COR-L47 (cell line): ENCODE measurements at regions not wholly inside any gene's neighbourhood (a gene's known extent, or its start where the extent isn't known, plus 50 kb on each side); places are given as distances from the start of the nearest gene placed in this dataset.

Experiments used
- DNase-seq: peaks from one replicate; lab custom pipeline; 2025; lab: John Stamatoyannopoulos, UW

DNA sequence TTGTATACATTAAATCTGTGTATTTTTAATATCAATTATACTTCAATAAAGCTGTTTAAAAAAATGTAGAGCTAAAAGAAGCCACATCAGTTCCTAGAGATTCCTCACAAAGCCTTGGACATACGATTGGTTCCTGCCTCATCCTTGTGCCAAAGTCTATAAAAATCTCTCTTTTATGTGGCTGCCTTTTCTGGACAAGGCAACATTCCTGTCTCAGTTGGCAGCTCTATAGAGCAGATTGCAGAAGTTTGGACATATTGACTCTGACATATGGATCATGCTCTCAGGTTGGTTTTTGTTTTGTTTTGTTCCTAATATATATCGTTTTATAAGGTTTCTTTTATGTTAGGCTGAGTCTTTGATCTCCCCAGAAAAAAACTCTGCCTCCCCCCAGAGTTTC lies 148.9 kb downstream of the MAFB start:
- DNase-seq, result no peak

DNA sequence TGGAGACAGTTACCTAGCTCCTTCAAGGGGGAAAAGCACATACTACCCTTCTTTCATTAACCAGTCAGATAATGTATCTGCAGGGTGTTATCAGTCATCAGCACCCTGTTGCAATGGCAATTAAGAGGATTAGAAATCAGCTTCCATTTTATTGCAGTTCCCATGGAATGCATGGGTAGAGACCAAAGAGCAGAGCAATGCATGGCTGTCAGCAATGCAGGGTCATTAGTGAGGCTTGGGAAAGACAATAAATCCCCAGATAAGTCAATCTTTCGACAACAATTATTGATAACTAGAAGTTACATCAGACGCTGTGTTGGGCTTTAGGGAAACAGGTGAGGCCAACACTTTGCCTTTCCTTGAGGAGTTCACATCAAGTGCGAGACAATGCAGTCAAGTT lies 150.9 kb downstream of the MAFB start:
- no peak for DNase-seq

DNA sequence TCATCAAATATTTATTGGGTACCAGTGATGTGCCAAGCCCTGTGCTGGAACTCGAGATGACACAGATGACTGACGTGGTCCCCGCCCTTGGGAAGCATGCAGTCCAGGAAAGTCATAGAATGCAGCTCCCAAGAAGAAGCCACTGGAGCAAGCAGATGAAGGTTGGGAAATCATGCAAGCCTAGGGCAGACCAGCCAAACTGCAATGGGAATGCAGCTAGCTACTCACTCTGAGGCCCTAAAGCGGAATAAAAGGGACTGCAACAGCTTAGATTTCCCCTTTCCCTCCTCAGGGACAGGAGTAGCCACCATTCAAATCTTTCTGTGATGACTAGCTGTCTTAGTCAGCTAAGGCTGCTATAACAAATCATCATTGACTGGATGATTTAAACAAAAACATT lies 152.2 kb downstream of the MAFB start:
- DNase-seq, result no peak

DNA sequence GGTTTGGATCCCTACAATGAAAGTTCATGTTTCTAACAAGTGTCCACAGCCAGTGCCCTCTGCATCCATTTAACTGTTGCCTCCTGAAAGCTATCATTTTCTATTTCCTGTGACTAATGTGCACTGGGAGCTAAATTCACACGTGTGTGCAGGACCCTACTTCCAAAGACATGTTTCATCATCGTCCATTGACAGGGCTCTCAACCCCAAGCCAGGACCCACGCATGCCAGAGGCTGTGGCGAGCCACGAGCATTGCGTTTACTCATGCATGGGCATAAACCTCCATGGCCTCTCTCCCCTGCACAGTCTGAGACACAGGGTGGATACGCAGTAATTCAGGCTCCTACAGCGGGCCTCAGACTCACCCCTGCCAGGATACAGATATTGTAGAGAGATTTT lies 153.2 kb downstream of the MAFB start:
- DNase-seq, result no peak

DNA sequence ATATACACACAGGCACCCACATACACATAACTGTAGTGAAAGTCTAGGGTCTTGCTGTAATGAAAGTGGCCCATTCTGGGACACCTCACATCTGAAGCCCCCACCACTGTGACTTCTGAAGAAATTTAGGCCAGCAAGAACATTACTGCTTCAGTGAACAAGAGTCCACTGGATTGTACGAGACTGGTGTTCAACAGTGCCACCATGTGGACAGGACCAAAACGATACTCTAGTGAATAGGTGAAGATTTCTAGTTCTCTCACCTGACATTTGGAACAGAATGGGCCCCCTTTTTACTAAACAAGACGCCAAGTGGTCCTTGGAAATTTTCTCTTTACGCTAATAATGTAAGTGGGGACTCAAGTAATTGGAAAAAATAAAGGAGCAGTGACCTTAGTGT lies 156.9 kb downstream of the MAFB start:
- DNase-seq, result no peak

DNA sequence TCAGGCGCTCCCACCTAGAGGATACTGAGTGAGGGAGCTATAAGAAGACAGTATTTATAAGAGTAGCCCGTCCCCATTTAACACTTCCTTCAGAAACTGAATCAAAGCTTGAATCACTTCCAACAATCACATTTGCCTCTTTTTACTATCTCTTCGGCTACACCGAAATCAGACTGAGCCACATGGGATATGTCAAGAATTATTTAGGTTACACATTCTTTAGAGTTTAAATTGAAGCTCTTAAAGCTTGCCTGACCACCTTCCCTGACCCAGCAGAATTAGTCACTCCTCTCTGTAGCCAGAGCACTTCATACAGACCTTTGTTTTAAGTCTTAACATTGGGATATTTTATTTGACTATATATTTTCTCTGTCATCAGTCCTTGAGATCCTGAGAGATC lies 163.7 kb downstream of the MAFB start:
- DNase-seq, result no peak

DNA sequence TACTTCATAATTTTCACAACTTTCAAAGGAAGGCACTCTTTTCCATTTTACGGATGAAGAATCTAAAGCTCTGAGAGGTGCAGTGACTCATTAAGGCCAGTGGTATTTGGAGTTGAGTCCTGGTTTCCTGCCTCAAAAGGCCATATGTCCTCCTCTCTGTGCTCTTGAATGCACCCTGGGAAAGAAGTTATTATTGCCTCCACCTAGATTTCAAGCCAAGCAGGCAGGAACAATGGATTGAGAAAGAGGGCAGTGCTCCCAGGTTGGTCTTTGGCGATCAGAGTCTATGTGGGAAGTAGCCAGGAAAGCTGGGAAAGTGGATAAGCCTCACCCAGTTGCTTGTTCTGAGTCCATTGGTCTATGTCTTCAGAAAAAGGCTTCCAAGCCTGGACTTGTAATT lies 165.0 kb downstream of the MAFB start:
- DNase-seq, result no peak

DNA sequence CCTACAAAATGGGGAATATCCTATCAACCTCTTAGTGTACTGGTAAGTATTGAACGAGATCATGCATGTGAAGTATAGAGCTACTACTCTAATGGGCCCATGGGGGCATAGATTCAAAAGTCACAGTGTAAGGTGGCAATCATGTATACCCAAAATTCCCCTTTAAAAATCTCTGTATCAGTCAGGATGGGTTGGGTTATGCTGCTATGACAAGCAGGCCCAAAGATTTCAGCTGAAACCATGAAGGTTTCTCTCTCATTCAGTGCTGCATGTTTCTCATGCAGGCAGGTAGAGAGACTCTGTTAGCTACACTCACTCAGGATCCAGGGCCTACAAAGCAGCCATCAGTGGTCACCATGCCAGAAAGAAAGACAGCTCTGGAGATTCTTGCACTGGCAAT lies 166.6 kb downstream of the MAFB start:
- no peak for DNase-seq

DNA sequence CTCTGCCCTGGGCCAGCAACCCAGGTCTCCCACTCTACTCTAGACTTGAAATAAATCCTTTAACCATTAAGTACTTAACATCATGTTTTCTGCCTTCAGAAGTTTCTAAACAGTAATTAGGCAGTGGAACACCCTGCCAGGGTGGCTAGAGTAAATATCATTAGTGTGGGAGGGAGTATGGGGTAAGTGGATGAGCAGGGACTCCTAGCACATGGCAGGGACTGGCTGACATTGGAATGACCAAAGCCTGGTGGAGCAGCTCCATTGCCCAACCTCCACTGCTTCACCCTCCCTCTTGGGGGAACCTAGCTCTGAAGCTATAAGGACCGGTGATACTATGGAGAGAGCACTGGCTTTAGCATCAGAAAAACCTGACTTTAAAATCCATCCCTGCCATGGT lies 167.1 kb downstream of the MAFB start:
- no peak for DNase-seq

DNA sequence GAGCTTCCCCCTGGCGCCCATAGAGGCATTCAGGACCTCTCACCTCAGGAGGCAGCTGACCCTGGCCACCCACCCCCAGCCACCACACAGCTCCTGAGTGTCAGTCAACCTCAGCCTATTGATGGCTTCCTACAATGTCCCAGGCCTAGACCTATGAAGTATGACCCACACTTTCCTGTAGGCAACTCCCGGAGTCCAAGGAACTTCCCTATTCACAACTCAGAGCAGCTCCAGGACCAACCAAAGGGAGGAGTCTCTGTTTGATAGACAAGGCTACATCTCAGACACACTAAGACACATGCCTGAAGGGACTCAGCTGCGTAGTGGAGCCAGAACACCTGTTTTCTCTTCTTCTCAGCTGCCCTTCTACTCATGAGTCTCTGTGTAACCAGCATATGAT lies 169.1 kb downstream of the MAFB start:
- DNase-seq, result no peak

DNA sequence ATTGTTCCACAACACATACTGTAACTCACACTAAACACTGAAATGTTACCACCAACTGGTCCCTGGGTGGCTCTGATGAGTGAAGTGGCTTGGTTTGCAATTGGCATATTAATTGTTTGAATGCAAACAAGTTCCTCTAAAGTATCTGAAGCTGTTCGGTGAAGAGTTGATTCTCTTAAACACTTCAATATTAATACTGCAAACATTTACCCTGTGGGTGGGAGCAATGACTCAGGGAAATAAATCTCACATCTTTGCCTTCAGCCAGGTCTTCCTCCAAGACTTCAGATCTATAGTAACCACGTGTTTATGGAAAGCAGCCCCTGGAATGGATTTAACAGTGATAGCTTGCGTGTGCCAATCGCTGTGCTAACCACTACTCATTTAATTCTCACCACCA lies 176.0 kb downstream of the MAFB start:
- DNase-seq, result no peak

DNA sequence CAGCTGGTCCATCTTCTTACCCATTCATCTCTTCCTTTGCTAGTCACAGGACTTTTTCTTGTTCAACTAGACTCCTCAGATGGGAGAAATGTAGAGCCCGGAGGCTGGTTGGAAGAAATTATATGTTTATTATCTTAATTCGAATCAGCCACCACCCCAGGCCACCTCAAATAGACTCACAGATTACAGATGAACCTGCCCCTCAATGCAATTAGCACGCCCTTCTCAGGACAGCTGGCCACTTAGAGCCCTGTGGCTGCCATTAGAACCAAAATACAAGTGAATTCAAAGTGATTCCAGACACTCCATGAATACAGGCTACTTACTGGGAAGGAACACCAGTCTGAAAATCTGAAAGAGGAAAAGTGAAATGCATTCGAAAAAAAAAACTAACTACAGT lies 176.4 kb downstream of the MAFB start:
- no peak for DNase-seq

DNA sequence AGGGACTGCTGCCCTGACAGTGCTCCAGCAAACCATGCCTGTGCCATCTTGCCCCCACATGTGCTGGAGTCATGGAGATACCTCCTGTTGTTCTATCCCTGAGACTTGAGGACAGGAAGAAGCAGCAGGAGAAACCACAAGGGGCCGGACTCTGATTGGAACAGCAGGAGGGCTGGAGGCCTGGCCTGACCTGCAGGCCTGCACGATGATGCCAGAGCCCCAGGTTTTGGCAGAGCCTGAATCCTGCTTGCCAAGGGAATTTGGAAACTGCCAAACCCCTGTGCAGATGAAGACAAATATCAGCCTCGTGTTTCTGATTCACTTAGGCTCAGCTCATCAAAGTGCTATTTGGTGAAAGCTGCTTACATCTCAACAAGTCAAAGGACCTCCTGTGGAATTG lies 177.6 kb downstream of the MAFB start:
- DNase-seq, result no peak

DNA sequence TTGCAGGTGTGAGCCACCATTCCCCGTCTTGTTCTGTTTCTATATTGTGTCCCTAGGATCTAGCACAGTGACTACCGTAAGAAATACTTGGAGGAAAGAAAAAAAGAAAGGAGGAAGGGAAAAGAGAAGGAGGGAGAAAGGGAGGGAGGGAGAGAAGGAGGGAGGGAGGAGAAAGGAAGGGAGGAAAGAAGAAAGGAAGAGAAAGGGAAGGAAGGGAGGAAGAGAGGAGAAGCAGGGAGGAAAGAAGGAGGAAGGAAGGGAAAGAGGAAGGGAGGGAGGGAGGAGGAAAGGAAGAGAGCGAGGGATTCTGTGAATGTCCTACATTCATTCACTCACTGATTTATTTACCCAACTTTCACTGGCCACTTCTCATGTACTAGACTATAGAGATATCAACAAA lies 178.4 kb downstream of the MAFB start:
- DNase-seq, result no peak

DNA sequence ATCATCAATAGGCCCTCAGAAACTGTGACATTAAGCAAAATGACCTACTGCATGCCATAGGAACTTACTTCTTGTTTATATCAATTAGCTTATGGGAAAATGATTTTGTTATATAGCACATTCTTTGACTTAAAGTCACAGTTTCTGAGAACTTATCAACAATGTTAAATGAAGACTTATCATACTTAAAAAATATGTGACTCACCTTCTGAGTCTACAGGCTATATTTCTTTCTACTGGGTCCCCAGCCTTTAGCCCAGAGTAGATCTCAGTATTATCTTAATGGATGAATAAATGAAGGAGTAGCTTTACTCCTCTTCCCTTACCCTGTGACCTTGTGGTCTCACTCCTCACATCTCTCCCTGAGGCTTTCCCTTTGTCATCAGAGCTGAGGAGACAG lies 180.2 kb downstream of the MAFB start:
- DNase-seq, result no peak

DNA sequence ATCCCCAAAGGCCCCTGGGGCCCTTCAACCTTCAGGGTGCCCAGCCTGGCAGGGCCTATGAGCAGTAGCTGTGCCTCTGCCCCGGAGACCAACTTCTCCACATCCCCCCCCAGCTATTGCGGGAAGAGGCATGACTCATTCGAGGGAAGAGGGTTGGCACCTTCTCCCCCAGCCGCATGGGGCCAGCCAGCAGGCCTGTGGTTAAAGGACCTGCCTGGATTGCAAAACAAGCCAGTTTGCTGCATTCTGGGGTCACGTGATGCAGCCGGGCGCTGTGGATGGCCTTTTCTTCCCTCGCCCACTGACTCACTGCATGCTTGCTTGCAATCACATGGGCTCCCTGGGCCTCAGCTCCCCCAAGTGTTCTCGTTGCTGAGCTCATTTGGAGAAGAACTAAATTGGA lies 182.5 kb downstream of the MAFB start:
- no peak for DNase-seq

DNA sequence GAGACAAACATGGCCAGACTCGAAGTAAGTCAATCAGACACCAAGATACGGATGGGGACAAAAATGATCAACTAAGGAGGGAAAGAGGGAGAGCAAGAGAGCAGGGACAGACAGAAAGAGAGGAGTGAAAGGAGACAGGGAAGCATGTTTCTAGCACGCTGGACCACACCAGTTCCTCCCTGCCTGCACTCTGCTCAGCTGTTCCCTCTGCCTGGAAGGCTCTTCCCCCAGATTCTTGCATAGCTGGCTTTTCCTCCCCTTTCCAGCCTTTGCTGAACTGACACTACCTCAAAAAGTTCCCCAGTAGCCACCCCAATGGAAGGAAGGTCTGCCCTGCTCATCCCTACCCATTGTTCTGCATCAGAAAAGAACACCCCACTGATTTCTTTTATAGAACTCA lies 185.9 kb downstream of the MAFB start:
- DNase-seq, result no peak

DNA sequence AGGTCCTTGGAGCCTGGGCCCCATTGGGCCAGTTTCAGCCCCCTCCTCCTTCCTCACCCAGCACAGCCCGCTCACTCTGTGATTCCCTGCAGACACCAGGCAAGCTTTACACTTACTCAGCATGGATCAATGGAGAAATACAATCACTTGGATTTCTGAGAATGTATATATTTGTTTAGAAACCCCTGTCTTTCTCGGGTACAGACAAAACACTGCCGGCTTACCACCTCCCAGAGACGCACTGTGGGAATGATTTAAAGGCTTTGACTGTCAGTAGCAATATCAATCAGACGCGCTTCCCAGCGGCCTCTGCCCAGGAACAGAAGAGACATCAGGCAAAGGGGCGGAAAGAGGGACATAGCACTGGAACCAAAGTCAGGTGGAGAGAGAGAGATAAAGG lies 186.5 kb downstream of the MAFB start:
- DNase-seq, result no peak

DNA sequence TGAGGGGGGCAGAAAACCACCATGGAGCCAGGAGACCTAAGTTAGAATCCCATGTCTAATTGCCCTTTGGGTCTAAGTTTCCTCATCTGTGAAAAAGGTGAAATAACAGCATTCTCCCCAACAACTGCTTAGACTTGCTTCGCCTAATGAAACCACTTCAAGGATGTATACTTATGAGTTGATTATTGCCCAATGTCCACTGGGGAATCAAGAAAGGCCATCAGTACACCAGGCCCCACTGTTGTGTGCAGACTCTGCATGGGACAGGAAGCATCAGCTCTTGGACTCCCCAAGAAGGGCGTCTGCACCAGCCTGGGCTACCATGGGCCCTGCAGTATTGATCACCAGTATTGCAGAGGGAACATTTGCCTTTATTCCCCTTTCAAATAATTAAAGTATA lies 189.6 kb downstream of the MAFB start:
- no peak for DNase-seq

DNA sequence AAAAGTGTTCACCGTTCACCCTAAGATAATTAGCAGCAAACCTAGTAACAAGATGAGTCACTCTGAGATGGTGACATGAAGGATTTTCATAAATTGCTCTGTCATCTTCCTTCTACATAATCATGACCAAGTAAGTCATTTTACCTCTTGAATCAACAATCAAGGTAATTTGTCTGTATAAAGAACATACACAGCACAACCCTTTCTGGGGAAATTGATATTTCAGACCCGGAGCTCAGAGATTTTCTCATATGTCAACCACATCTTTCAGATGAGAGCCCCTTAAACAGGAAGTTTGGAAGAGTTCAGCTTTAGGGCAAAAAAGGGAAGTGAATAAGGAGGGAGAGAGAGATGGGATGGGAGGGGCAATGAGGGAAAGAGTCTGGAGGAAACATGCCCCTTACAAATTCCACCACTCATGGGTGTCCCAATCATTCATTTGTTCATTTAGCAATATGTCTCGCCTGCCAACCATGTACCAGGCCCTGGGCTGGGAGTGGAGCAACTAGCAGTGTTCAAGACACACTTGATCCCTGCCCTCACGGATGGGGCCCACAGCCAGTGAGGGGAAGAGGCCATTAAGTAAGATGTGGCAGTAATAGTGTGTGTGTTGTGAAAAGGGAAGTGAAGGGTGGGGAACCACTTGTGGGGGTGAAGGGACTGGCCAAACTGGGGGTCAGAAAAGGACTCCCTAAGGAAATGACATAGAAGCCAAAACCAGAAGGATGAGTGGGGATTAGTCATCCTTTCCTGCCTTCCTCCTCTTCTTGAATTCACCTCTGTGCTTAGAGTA lies 190.9 kb downstream of the MAFB start:
- no peak for DNase-seq

DNA sequence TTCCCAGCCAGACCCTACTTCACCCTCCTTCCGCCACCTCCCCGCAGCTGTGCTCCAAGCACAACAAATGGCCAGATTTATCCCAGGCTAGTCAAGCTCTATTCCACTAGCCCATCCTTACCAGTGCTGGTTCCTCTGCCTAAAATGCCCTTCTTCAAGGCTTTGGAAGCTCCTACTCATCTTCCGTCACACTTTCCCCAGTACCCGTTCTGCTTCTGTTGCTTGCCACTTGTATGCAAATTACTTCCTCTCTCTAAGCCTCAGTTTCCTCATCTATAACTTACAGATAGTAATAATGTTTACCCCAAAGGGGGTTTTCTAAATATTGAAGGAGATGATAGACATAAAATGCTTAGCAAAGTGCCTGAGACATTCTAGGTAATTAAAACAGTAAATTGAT lies 193.1 kb downstream of the MAFB start:
- no peak for DNase-seq

DNA sequence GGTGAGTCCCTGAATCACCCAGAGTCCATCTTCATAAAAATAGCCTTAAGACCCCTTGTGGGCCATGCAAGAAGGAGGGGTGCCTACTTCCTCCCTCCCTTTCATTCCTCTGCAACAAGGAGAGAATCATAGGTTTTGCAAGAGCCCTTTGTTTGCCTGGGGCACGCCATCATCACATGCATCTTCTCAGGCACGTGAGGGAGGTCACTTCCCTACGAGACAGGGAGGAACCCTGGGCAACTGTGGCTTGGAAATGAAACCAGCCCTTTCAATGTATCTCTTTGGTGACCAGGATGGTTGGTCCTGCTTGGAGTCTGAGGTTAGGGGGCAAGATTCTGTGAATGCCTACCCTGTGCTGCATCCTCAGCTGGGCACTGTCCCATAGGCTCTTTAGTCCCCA lies 194.8 kb downstream of the MAFB start:
- DNase-seq, result no peak

DNA sequence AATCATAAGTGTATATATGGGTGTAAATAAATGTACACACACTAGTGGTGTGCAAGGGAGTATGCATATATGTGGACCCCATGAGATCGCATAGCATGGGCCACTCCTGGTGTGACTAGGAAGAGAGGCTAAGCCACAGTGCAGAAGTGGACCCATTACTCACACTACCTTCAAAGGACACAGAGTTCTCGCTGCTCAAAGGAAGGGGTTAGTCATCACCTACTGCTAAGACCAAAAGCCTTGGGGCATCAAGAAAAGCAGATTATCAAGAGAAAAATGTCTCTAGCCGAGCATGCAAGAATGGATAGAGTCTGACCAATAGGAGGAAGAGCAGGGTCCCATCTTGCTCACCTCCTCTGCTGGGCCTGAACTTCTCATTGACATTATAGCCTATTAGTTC lies 195.5 kb downstream of the MAFB start:
- DNase-seq, result no peak

DNA sequence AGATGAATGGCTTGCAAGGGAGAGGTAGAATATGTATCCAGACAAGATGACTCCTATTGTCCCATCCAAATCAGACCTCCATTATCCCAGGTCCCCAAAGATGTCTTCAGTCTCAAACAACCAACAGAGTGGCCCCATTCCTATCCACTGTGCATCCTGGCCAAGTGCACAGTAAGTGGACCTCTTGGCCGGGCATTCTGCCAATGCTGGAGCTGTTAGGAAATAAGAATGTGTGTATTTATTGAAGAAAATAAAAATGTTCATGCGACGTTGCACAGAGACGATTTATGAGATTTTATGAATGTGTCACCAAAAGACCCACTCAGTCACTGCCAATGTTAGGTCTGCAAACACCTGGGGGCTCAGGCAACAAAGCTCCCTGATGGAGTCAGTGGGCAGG lies 196.0 kb downstream of the MAFB start:
- DNase-seq, result peak; percentile 2
